Cardiac muscle cell (in vitro differentiated cells and primary cell): ENCODE measurements at regions not wholly inside any gene's neighbourhood (a gene's known extent, or its start where the extent isn't known, plus 50 kb on each side); places are given as distances from the start of the nearest gene placed in this dataset.

Experiments
- DNase-seq, 2 donors: peaks; one replicate each; pipeline versions ENCODE4 v3.0.0 to v3.0.0-alpha.2; 2010 to 2017; ENCODE audit warnings: low read depth in 1 of 2, low spot score in 1 of 2
- H3K27ac ChIP-seq: fragments of 200-600 bp; sonication (generic); 2 replicates; pipeline ENCODE4 v1.5.1; 2016
- H3K27me3 ChIP-seq: fragments of 200-600 bp; sonication (generic); 2 replicates; pipeline ENCODE4 v1.6.0; 2016; ENCODE audit warnings: control low read depth
- H3K36me3 ChIP-seq: fragments of 200-600 bp; sonication (generic); 2 replicates; pipeline ENCODE4 v1.5.1; 2016; ENCODE audit warnings: control low read depth
- H3K4me1 ChIP-seq: fragments of 200-600 bp; sonication (generic); 2 replicates; pipeline ENCODE4 v1.8.1; 2017; ENCODE audit warnings: low read depth, mild to moderate bottlenecking, mixed run types
- H3K4me3 ChIP-seq: fragments of 200-600 bp; sonication (generic); 2 replicates; pipeline ENCODE4 v1.5.1; 2016; ENCODE audit warnings: mild to moderate bottlenecking
- H3K9me3 ChIP-seq: fragments of 200-600 bp; sonication (generic); 2 replicates; pipeline ENCODE4 v1.5.1; 2017; ENCODE audit warnings: low read depth, mild to moderate bottlenecking, control low read depth
- TF ChIP-seq, protein P1 (sequence below): IDR thresholded peaks from 2 replicates; pipeline ENCODE4 v1.5.1; 2012; ENCODE audit warnings: low read depth, mild to moderate bottlenecking, low read length

DNA sequence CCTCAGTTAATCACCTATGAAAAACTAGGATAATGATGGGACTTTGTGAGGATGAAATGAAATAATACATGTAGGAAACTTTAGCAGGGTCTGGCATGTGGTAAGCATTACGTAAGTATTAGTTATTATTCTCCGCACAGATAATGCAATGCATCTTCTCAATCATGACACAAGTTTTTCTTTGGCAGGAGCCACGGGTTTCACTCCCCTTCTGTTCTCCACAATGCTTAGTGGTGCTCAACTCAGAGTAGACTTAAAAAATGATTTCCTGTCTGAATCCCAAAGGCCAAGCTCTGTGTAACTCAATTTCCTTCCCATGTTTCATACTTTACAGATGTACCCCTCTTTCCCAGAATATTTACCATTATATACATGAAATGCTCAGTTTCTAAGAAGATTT lies 82.9 kb downstream of the CCDC34 start:
- Histone ChIP-seq H3K27me3 (no peaks in the 10 kb centered on the region), H3K4me1 (peaks cover 1% of the 10 kb centered on the region), H3K27ac (no peak overlapping the region), H3K9me3 (no peaks in the 10 kb centered on the region), H3K4me3 (no peak overlapping the region), H3K36me3 (no peaks in the 10 kb centered on the region)
- TF ChIP-seq, protein P1, sequence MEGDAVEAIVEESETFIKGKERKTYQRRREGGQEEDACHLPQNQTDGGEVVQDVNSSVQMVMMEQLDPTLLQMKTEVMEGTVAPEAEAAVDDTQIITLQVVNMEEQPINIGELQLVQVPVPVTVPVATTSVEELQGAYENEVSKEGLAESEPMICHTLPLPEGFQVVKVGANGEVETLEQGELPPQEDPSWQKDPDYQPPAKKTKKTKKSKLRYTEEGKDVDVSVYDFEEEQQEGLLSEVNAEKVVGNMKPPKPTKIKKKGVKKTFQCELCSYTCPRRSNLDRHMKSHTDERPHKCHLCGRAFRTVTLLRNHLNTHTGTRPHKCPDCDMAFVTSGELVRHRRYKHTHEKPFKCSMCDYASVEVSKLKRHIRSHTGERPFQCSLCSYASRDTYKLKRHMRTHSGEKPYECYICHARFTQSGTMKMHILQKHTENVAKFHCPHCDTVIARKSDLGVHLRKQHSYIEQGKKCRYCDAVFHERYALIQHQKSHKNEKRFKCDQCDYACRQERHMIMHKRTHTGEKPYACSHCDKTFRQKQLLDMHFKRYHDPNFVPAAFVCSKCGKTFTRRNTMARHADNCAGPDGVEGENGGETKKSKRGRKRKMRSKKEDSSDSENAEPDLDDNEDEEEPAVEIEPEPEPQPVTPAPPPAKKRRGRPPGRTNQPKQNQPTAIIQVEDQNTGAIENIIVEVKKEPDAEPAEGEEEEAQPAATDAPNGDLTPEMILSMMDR, result no peak
- peak in 1 of 2 donors; percentile 59 for DNase-seq

DNA sequence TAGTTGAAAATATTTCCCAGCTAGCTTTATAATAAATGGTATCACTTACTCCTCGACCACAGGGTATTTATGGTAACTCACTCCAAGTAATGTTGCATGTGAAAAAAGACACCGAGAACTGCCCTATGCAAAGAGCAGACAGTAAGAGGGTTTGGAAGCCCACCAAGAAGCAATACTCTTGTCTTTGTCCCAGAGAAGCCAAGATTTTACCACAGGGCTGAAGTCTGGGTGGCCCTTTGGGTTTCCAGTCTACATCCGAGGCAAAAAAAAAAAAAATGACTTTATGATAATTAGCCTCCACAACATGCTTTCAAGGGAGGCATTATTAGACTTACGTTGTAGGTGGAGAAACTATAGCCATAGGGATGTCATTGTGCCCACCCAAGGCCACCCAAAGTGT lies 83.6 kb downstream of the CCDC34 start:
- Histone ChIP-seq H3K9me3 (no peaks in the 10 kb centered on the region), H3K27ac (no peak overlapping the region), H3K36me3 (no peaks in the 10 kb centered on the region), H3K4me1 (peaks cover 5% of the 10 kb centered on the region), H3K4me3 (no peak overlapping the region), H3K27me3 (no peaks in the 10 kb centered on the region)
- TF ChIP-seq, protein P1, result no peak
- DNase-seq, result no peak

DNA sequence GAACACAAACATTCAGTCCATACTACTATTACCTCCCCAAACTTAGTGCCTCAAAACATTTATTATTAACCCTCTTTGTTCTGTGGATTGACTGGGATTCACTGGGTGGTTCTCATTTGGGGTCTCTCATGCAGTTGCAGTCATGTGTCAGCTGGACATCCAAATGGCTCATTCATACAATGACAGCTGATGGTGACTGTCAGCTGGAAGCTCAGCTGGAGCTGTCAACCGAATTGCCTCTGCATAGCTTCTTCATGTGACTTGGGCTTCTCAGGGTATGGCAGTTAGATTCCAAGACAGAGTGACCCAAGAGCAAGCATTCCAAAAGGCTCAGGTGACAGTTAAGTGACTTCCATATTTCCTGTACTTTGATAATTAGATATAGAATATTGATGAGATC lies 85.2 kb downstream of the CCDC34 start:
- TF ChIP-seq, protein P1, result no peak

DNA sequence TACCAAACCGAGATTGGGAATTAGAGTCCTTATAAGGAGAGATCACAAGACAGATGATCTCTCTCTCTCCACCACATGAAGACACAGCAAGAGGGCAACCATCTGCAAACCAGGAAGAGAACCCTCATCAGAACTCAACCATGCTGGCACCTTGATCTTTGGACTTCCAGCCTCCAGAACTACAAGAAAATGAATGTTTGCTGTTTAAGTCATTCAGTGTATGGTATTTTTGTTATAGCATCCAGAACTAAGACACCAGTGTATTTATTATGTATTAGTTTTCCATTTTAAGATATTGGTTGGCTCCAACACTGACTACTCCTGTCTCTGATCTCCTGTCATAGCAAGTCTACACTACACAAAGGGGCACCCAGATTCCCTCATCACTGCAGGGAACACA lies 86.9 kb downstream of the CCDC34 start:
- Histone ChIP-seq H3K4me3 (no peak overlapping the region), H3K27me3 (no peaks in the 10 kb centered on the region), H3K27ac (no peak overlapping the region), H3K4me1 (peaks cover 5% of the 10 kb centered on the region), H3K36me3 (no peaks in the 10 kb centered on the region), H3K9me3 (no peaks in the 10 kb centered on the region)
- TF ChIP-seq, protein P1, result no peak
- no peak for DNase-seq

More for the DNA sequence above, 85.2 kb downstream of the CCDC34 start:
- H3K4me1 ChIP-seq, result peaks cover 5% of the 10 kb centered on the region
- DNase-seq, result no peak
- no peaks in the 10 kb centered on the region for H3K27me3 ChIP-seq
- no peak overlapping the region for H3K27ac ChIP-seq
- H3K36me3 ChIP-seq, result no peaks in the 10 kb centered on the region
- no peaks in the 10 kb centered on the region for H3K9me3 ChIP-seq
- H3K4me3 ChIP-seq, result no peak overlapping the region

DNA sequence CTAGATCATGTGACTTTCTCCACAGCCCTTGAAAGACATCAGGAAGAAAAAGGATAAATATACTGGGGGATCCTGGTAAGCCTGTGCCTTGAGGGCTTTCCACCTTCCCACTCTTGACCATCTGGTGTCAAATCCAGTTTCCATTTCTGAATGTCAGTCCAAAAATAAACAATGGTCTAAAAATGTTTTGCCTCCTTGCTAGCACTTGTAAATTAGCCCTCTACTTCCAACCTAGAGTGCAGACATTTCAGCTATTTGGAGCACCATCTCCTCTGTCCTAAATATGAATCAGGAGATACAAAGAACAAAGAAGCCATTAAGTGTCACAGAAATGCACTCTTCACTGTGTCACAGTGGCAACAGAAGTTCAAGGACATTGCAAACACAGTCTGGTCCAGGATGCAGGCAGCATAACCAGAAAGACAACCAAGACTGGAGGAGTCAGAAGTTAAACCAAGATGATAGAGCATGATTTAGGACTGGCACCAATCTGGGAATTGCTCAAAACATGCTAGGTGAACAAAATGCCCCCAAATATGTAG lies 88.1 kb downstream of the CCDC34 start:
- no peaks in the 10 kb centered on the region for H3K27me3 ChIP-seq
- no peak overlapping the region for H3K4me3 ChIP-seq
- no peaks in the 10 kb centered on the region for H3K9me3 ChIP-seq
- H3K27ac ChIP-seq, result peak overlapping the region; percentile 26
- H3K4me1 ChIP-seq, result peaks cover 5% of the 10 kb centered on the region
- DNase-seq, result no peak
- H3K36me3 ChIP-seq, result no peaks in the 10 kb centered on the region
- TF ChIP-seq, protein P1, result no peak

DNA sequence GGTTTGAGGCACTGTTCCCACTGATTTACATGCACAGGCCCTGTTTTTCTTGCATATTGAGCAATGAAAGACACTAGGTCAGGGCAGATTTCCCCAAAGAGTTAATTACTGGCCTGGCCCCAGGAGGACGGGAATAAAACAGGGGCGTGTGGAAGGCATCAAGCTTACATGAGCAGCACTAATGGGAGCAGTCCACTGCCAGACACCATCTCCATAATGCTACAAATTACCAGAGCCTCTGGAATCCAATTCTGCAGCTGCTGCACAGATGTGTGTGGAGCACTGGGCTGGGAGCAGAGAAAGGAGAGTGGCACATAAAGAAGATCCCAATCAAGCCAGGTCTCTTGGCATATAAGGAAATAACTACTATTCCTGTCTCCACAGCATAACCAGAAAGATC lies 96.9 kb downstream of the CCDC34 start:
- DNase-seq, result no peak
- H3K27me3 ChIP-seq, result no peaks in the 10 kb centered on the region
- no peak overlapping the region for H3K4me3 ChIP-seq
- no peaks in the 10 kb centered on the region for H3K36me3 ChIP-seq
- TF ChIP-seq, protein P1, result no peak
- no peaks in the 10 kb centered on the region for H3K9me3 ChIP-seq
- no peak overlapping the region for H3K27ac ChIP-seq
- no peaks in the 10 kb centered on the region for H3K4me1 ChIP-seq
